OCI-LY1 (cell line): ENCODE measurements at regions not wholly inside any gene's neighbourhood (a gene's known extent, or its start where the extent isn't known, plus 50 kb on each side); places are given as distances from the start of the nearest gene placed in this dataset.

Experiments used
- H2AFZ ChIP-seq: fragments of 200-600 bp; sonication (generic), shearing (Covaris generic); 2 replicates; pipeline ENCODE4 v1.6.0; 2014; ENCODE audit warnings: antibody characterized with exemption, mild to moderate bottlenecking, low read length
- H3F3A ChIP-seq: fragments of 200-600 bp; sonication (generic), shearing (Covaris generic); 2 replicates; pipeline ENCODE4 v1.6.0; 2014; ENCODE audit warnings: mild to moderate bottlenecking, antibody characterized with exemption, low read length, moderate library complexity; ENCODE audit not compliant: insufficient read depth
- H3K27ac ChIP-seq: fragments of 200-600 bp; sonication (generic); 2 replicates; pipeline ENCODE4 v1.5.1; 2014; ENCODE audit warnings: low read length, mixed run types, mild to moderate bottlenecking, low read depth; ENCODE audit not compliant: poor library complexity, severe bottlenecking
- H3K27me3 ChIP-seq: fragments of 200-600 bp; sonication (generic); 2 replicates; pipeline ENCODE4 v1.6.0; 2014; ENCODE audit warnings: antibody characterized with exemption, mild to moderate bottlenecking, low read length, moderate library complexity; ENCODE audit not compliant: insufficient read depth
- H3K36me3 ChIP-seq: fragments of 200-600 bp; sonication (generic); 2 replicates; pipeline ENCODE4 v1.6.1; 2014; ENCODE audit warnings: mild to moderate bottlenecking, antibody characterized with exemption, low read length, moderate library complexity, mixed read lengths; ENCODE audit not compliant: insufficient read depth
- H3K4me1 ChIP-seq: fragments of 200-600 bp; sonication (generic); 2 replicates; pipeline ENCODE4 v1.5.1; 2014; ENCODE audit warnings: mild to moderate bottlenecking, low read length, moderate library complexity; ENCODE audit not compliant: insufficient read depth, severe bottlenecking
- H3K4me2 ChIP-seq: fragments of 200-600 bp; sonication (generic), shearing (Covaris generic); 2 replicates; pipeline ENCODE4 v1.6.1; 2014; ENCODE audit warnings: low read length
- H3K4me3 ChIP-seq: fragments of 200-600 bp; sonication (generic); 2 replicates; pipeline ENCODE4 v1.5.1; 2014; ENCODE audit warnings: low read length, low read depth, mild to moderate bottlenecking, mixed read lengths; ENCODE audit not compliant: poor library complexity, severe bottlenecking
- H3K79me2 ChIP-seq: fragments of 200-600 bp; shearing (Covaris generic); 2 replicates; pipeline ENCODE4 v1.6.1; 2016; ENCODE audit warnings: mixed run types, low read length, mixed read lengths; ENCODE audit not compliant: insufficient read depth
- H3K9ac ChIP-seq: fragments of 200-600 bp; sonication (generic), shearing (Covaris generic); 2 replicates; pipeline ENCODE4 v1.6.1; 2014; ENCODE audit warnings: mild to moderate bottlenecking, low read length, mixed read lengths
- H3K9me2 ChIP-seq: fragments of 200-600 bp; sonication (generic), shearing (Covaris generic); 2 replicates; pipeline ENCODE4 v1.6.1; 2014; ENCODE audit warnings: low read depth, mild to moderate bottlenecking, low read length, mixed read lengths
- H3K9me3 ChIP-seq: fragments of 200-600 bp; shearing (Covaris generic); 2 replicates; pipeline ENCODE4 v1.6.1; 2014; ENCODE audit warnings: low read length, mixed read lengths
- H4K20me1 ChIP-seq: fragments of 200-600 bp; sonication (generic), shearing (Covaris generic); 2 replicates; pipeline ENCODE4 v1.6.0; 2016; ENCODE audit warnings: mild to moderate bottlenecking, low read length; ENCODE audit not compliant: insufficient read depth
- CTCF ChIP-seq: fragments of 200-600 bp; sonication (generic), shearing (Covaris generic); IDR thresholded peaks from 2 replicates; pipeline ENCODE4 v1.5.1; 2017; ENCODE audit warnings: mild to moderate bottlenecking, antibody characterized with exemption, low read length, moderate library complexity, mixed read lengths
- EZH2 ChIP-seq: fragments of 200-600 bp; sonication (generic), shearing (Covaris generic); IDR thresholded peaks from 2 replicates; pipeline ENCODE4 v1.8.0; 2017; ENCODE audit warnings: borderline replicate concordance, mixed run types, mild to moderate bottlenecking, antibody characterized with exemption, low read length, moderate library complexity, mixed read lengths

- H3K9me2 ChIP-seq, result no peaks in the 10 kb centered on the region
- H3K27me3 ChIP-seq, result no peaks in the 10 kb centered on the region
- no peaks in the 10 kb centered on the region for H3K4me1 ChIP-seq
- H4K20me1 ChIP-seq, result no peaks in the 10 kb centered on the region
- H3K4me3 ChIP-seq, result no peak overlapping the region
- H3K9me3 ChIP-seq, result no peaks in the 10 kb centered on the region
- no peaks in the 10 kb centered on the region for H3F3A ChIP-seq
- no peak overlapping the region for H2AFZ ChIP-seq
- no peak overlapping the region for H3K27ac ChIP-seq
- H3K79me2 ChIP-seq, result no peaks in the 10 kb centered on the region
- H3K36me3 ChIP-seq, result no peaks in the 10 kb centered on the region
- TF ChIP-seq EZH2 (no peak), CTCF (no peak)
- no peak overlapping the region for H3K4me2 ChIP-seq
- no peak overlapping the region for H3K9ac ChIP-seq
Observed at GRCh38 chr11:90491466-90491865, 268.6 kb upstream of the CHORDC1 start.

DNA sequence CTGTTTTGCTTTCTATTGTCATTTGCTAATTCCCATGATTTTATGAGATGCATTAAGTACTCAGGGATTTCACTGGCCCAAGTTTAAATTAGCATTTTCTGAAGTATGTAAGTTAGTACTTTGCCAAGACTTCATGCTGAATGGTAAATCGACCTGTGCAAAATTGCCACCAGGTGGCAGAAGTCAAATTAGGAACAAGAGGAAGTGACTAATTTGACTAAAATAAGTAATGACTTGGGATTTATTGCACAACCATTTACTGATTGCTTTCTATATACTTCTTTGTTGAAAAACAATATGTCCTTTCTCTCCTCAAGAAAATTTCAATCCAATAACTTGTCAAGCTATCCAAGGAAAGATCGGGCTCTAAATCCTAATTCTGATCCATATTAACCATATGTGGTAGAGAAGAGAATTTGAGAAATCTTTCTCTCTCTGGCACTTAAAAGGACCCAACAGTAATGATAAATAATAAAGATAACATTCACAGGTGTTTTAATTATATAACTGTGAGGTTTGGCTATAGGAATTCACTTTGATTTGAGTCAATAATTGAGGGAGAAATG is 253.7 kb upstream of the CHORDC1 start:
- no peaks in the 10 kb centered on the region for H3K79me2 ChIP-seq
- H3K4me3 ChIP-seq, result no peak overlapping the region
- H3K4me1 ChIP-seq, result no peaks in the 10 kb centered on the region
- H4K20me1 ChIP-seq, result no peaks in the 10 kb centered on the region
- H2AFZ ChIP-seq, result no peak overlapping the region
- no peaks in the 10 kb centered on the region for H3F3A ChIP-seq
- no peak for TF ChIP-seq EZH2
- peak; percentile 61 for TF ChIP-seq CTCF
- H3K9me2 ChIP-seq, result no peaks in the 10 kb centered on the region
- H3K27me3 ChIP-seq, result no peaks in the 10 kb centered on the region
- H3K36me3 ChIP-seq, result no peaks in the 10 kb centered on the region
- no peaks in the 10 kb centered on the region for H3K9me3 ChIP-seq
- H3K4me2 ChIP-seq, result no peak overlapping the region
- no peak overlapping the region for H3K27ac ChIP-seq
- H3K9ac ChIP-seq, result no peak overlapping the region

- Histone ChIP-seq H3K27ac (no peak overlapping the region), H3K36me3 (no peaks in the 10 kb centered on the region), H3F3A (no peaks in the 10 kb centered on the region), H3K4me2 (no peak overlapping the region), H4K20me1 (no peaks in the 10 kb centered on the region), H3K9ac (no peak overlapping the region), H3K9me2 (no peaks in the 10 kb centered on the region), H3K9me3 (no peaks in the 10 kb centered on the region), H3K4me1 (no peaks in the 10 kb centered on the region), H2AFZ (no peak overlapping the region), H3K79me2 (no peaks in the 10 kb centered on the region), H3K4me3 (no peak overlapping the region), H3K27me3 (no peaks in the 10 kb centered on the region)
- no peak for TF ChIP-seq EZH2
- no peak for TF ChIP-seq CTCF
Observed at GRCh38 chr11:90468923-90469322, 246.1 kb upstream of the CHORDC1 start.
